Neural progenitor cell (in vitro differentiated cells): ENCODE measurements at regions not wholly inside any gene's neighbourhood (a gene's known extent, or its start where the extent isn't known, plus 50 kb on each side); places are given as distances from the start of the nearest gene placed in this dataset.

Experiments used
- DNase-seq: peaks from one replicate; pipeline ENCODE4 v3.0.0-alpha.2; 2016; ENCODE audit warnings: low spot score
- H2AFZ ChIP-seq: fragments of 200-600 bp; sonication (generic); replicated peaks from 2 replicates; pipeline ENCODE4 v1.6.1; 2016; ENCODE audit warnings: antibody characterized with exemption
- H3F3A ChIP-seq: fragments of 200-600 bp; sonication (generic); 2 replicates; pipeline ENCODE4 v1.6.1; 2016; ENCODE audit warnings: antibody characterized with exemption, low read depth
- H3K27ac ChIP-seq: fragments of 200-600 bp; sonication (generic); 2 replicates; pipeline ENCODE4 v1.5.1; 2016; ENCODE audit warnings: mild to moderate bottlenecking
- H3K27me3 ChIP-seq: fragments of 200-600 bp; sonication (generic); 2 replicates; pipeline ENCODE4 v1.6.1; 2016; ENCODE audit warnings: mild to moderate bottlenecking, moderate library complexity
- H3K36me3 ChIP-seq: fragments of 200-600 bp; sonication (generic); 2 replicates; pipeline ENCODE4 v1.5.1; 2016
- H3K4me1 ChIP-seq: fragments of 200-600 bp; sonication (generic); 2 replicates; pipeline ENCODE4 v1.6.1; 2016; ENCODE audit warnings: mixed run types
- H3K4me2 ChIP-seq: fragments of 200-600 bp; sonication (generic); 2 replicates; pipeline ENCODE4 v1.6.1; 2016
- H3K4me3 ChIP-seq: fragments of 200-600 bp; sonication (generic); 2 replicates; pipeline ENCODE4 v1.5.1; 2016
- H3K79me2 ChIP-seq: fragments of 200-600 bp; sonication (generic); 2 replicates; pipeline ENCODE4 v1.6.1; 2016; ENCODE audit warnings: low read depth
- H3K9ac ChIP-seq: fragments of 200-600 bp; sonication (generic); 2 replicates; pipeline ENCODE4 v1.6.1; 2016
- H3K9me3 ChIP-seq: fragments of 200-600 bp; sonication (generic); 2 replicates; pipeline ENCODE4 v1.5.1; 2016; ENCODE audit warnings: low read depth
- H4K20me1 ChIP-seq: fragments of 200-600 bp; sonication (generic); 2 replicates; pipeline ENCODE4 v1.6.1; 2016; ENCODE audit warnings: low read depth
- H3K27ac Mint-ChIP-seq: 3 replicates; pipeline ENCODE4 v1.8.0; 2021; ENCODE audit warnings: mixed read lengths
- H3K27me3 Mint-ChIP-seq: 2 replicates; pipeline ENCODE4 v1.8.0; 2022; ENCODE audit warnings: low read depth, mild to moderate bottlenecking, inconsistent platforms, moderate library complexity, mixed read lengths; ENCODE audit not compliant: insufficient read depth
- H3K36me3 Mint-ChIP-seq: 3 replicates; pipeline ENCODE4 v1.8.0; 2021; ENCODE audit warnings: mixed read lengths
- H3K4me1 Mint-ChIP-seq: 3 replicates; pipeline ENCODE4 v1.8.0; 2021; ENCODE audit warnings: mixed read lengths
- H3K4me3 Mint-ChIP-seq: 3 replicates; pipeline ENCODE4 v1.8.0; 2021; ENCODE audit warnings: mild to moderate bottlenecking, moderate library complexity, mixed read lengths
- H3K9me3 Mint-ChIP-seq: 3 replicates; pipeline ENCODE4 v1.8.0; 2020; ENCODE audit warnings: mixed read lengths
- EZH2 ChIP-seq: fragments of 200-600 bp; sonication (generic); IDR thresholded peaks from 2 replicates; pipeline ENCODE4 v1.6.1; 2017; ENCODE audit warnings: antibody characterized with exemption, mild to moderate bottlenecking, moderate library complexity
- EZH2phosphoT487 ChIP-seq: fragments of 200-600 bp; sonication (generic); IDR thresholded peaks from 2 replicates; pipeline ENCODE4 v1.6.1; 2017; ENCODE audit warnings: antibody characterized with exemption
- TF ChIP-seq, protein P1 (sequence below): fragments of 200-600 bp; sonication (generic); IDR thresholded peaks from 2 replicates; pipeline ENCODE4 v1.5.1; 2017; ENCODE audit warnings: antibody characterized with exemption, mild to moderate bottlenecking

DNA sequence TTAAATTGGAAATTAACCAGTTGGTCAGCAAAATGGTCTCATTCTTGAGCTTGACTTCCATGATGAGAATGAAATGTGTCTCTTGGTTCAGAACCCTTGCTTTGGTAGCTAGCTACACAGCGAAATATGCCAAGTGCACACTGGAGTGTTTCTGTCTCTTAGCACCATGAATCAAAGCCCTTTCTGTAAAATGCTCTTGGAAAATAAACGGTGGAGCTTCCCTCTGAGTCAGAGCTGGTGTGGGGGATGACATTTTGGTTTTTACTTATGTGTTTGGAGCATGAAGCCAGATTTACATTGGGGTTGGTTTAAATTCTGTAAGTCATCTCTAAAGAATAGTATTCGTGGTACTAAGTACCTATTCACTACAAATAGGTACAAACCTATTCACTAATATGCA lies 85.1 kb upstream of the NANOGP8 start:
- Mint-ChIP-seq H3K36me3 (no peaks in the 10 kb centered on the region), H3K4me3 (no peak overlapping the region), H3K9me3 (no peaks in the 10 kb centered on the region), H3K27ac (no peak overlapping the region), H3K4me1 (peaks cover 18% of the 10 kb centered on the region), H3K27me3 (no peaks in the 10 kb centered on the region)
- no peak for DNase-seq
- no peak overlapping the region for H2AFZ ChIP-seq
- H3K9me3 ChIP-seq: no peaks in the 10 kb centered on the region
- H3K4me1 ChIP-seq: peaks cover 19% of the 10 kb centered on the region
- H3K4me2 ChIP-seq: no peak overlapping the region
- H3K27me3 ChIP-seq: no peaks in the 10 kb centered on the region
- no peaks in the 10 kb centered on the region for H3K79me2 ChIP-seq
- no peak overlapping the region for H3K4me3 ChIP-seq
- H3K36me3 ChIP-seq: no peaks in the 10 kb centered on the region
- no peak overlapping the region for H3K27ac ChIP-seq
- TF ChIP-seq, protein P1, sequence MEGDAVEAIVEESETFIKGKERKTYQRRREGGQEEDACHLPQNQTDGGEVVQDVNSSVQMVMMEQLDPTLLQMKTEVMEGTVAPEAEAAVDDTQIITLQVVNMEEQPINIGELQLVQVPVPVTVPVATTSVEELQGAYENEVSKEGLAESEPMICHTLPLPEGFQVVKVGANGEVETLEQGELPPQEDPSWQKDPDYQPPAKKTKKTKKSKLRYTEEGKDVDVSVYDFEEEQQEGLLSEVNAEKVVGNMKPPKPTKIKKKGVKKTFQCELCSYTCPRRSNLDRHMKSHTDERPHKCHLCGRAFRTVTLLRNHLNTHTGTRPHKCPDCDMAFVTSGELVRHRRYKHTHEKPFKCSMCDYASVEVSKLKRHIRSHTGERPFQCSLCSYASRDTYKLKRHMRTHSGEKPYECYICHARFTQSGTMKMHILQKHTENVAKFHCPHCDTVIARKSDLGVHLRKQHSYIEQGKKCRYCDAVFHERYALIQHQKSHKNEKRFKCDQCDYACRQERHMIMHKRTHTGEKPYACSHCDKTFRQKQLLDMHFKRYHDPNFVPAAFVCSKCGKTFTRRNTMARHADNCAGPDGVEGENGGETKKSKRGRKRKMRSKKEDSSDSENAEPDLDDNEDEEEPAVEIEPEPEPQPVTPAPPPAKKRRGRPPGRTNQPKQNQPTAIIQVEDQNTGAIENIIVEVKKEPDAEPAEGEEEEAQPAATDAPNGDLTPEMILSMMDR: no peak
- no peak for TF ChIP-seq EZH2phosphoT487
- no peaks in the 10 kb centered on the region for H3F3A ChIP-seq
- no peak overlapping the region for H3K9ac ChIP-seq
- H4K20me1 ChIP-seq: no peaks in the 10 kb centered on the region

DNA sequence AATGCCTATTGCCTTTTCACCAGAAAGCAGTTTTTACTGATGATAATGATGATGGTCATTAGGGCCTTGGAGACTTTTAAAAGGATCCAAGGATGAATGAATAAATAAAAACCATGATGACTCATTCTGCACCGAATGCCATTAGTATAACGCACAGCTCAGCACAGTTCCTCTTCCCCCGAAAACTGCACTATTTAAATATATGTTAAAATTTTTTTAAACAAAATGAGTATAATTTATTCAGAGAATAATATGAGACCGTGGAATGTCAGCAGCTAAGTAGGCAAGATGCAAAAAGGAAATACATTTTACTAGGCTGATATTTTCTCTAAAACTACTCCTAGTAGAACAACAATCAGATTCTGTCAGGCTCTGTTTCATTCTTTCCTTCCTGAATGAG lies 83.4 kb upstream of the NANOGP8 start:
- Histone ChIP-seq H3K4me2 (no peak overlapping the region), H4K20me1 (no peaks in the 10 kb centered on the region), H3K4me1 (peaks cover 19% of the 10 kb centered on the region), H3K9ac (no peak overlapping the region), H3K27me3 (no peaks in the 10 kb centered on the region), H3K9me3 (no peaks in the 10 kb centered on the region), H3K27ac (no peak overlapping the region), H3K4me3 (no peak overlapping the region), H3F3A (no peaks in the 10 kb centered on the region), H3K36me3 (no peaks in the 10 kb centered on the region), H2AFZ (no peak overlapping the region), H3K79me2 (no peaks in the 10 kb centered on the region)
- no peaks in the 10 kb centered on the region for H3K27me3 Mint-ChIP-seq
- H3K4me3 Mint-ChIP-seq: no peak overlapping the region
- no peaks in the 10 kb centered on the region for H3K36me3 Mint-ChIP-seq
- TF ChIP-seq EZH2phosphoT487: no peak
- no peak for TF ChIP-seq EZH2
- TF ChIP-seq, protein P1: no peak
- H3K9me3 Mint-ChIP-seq: no peaks in the 10 kb centered on the region
- DNase-seq: no peak
- H3K27ac Mint-ChIP-seq: no peak overlapping the region
- H3K4me1 Mint-ChIP-seq: peaks cover 18% of the 10 kb centered on the region

DNA sequence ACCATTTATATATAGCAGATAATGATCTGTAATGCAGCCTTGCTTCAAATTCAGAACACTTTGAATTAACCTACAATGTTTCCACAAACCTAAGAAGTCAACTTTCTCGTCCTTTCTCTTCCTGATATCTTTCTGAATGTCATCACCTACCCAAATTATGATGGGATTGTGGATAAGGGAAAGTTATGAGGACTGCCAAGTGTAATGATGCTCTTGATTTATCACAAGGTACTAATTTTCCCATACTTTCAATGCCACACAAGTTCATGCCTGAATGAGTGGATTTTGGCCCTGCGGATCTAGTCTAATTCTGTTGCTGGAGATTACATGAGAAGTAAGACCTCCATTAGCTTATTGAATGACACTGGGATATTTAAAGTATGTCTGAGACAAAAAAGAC lies 82.6 kb upstream of the NANOGP8 start:
- Mint-ChIP-seq H3K27me3 (no peaks in the 10 kb centered on the region), H3K4me3 (no peak overlapping the region), H3K9me3 (no peaks in the 10 kb centered on the region), H3K4me1 (peaks cover 18% of the 10 kb centered on the region), H3K27ac (no peak overlapping the region), H3K36me3 (peaks cover 1% of the 10 kb centered on the region)
- Histone ChIP-seq H3K4me1 (peaks cover 19% of the 10 kb centered on the region), H3K79me2 (no peaks in the 10 kb centered on the region), H4K20me1 (no peaks in the 10 kb centered on the region), H3K9ac (no peak overlapping the region), H3K4me2 (no peak overlapping the region), H3K9me3 (no peaks in the 10 kb centered on the region), H2AFZ (no peak overlapping the region), H3F3A (no peaks in the 10 kb centered on the region), H3K27ac (no peak overlapping the region), H3K4me3 (no peak overlapping the region), H3K27me3 (no peaks in the 10 kb centered on the region), H3K36me3 (no peaks in the 10 kb centered on the region)
- TF ChIP-seq EZH2 (no peak), EZH2phosphoT487 (no peak)
- TF ChIP-seq, protein P1: no peak
- DNase-seq: no peak
